HCT116 (cell line): ENCODE measurements at regions not wholly inside any gene's neighbourhood (a gene's known extent, or its start where the extent isn't known, plus 50 kb on each side); places are given as distances from the start of the nearest gene placed in this dataset.

ENCODE experiments used
- ATAC-seq: fragments of 200-7000 bp; cut with Tn5 transposase; 2 replicates; pipeline ENCODE4 v1.9.1; 2020; ENCODE audit warnings: mild to moderate bottlenecking, moderate library complexity
- BruUV-seq: library from RNA; stranded (reverse); fragments of 400-500 nt; replicated peaks from 2 replicates; lab custom pipeline; 2021; lab: Mats Ljungman, UMichigan
- CTCF ChIA-PET: fragments of 300-600 bp; sonication (Branson Sonifier 250); formaldehyde crosslinking; loops from one replicate; lab custom pipeline; 2021; ENCODE audit warnings: antibody characterized with exemption; lab: Charles Lee
- POLR2A ChIA-PET: fragments of 300-600, 350-600 bp; sonication (Branson Sonifier 250); formaldehyde crosslinking; loops from one replicate; lab custom pipeline; 2021; ENCODE audit warnings: antibody characterized with exemption; lab: Charles Lee
- RAD21 ChIA-PET, 2 experiments: fragments of 300-600 bp; sonication (Branson Sonifier 250); formaldehyde crosslinking; loops; one replicate each; lab custom pipeline; 2023; ENCODE audit warnings: low total read pairs in 2 of 2; ENCODE audit not compliant: uncharacterized antibody in 2 of 2, unreplicated experiment in 2 of 2, low non-redundant PET in 1 of 2; lab: Charles Lee
- DNase-seq: peaks from one replicate; pipeline ENCODE4 v3.0.0-alpha.2; 2010; ENCODE audit warnings: low read depth, low spot score
- H2AFZ ChIP-seq: fragments of 200-600 bp; shearing (Covaris generic), sonication (generic); 2 replicates; pipeline ENCODE4 v1.6.1; 2017; ENCODE audit warnings: low read depth, mixed run types, mixed read lengths, antibody characterized with exemption, low read length; ENCODE audit not compliant: poor library complexity, severe bottlenecking
- H3K27ac ChIP-seq: 2 replicates; pipeline ENCODE4 v1.5.1; 2012; ENCODE audit warnings: low read depth, low read length
- H3K27me3 ChIP-seq: fragments of 200-600 bp; sonication (generic); 2 replicates; pipeline ENCODE4 v1.6.1; 2016; ENCODE audit warnings: mixed run types, low read length, mixed read lengths; ENCODE audit not compliant: insufficient read depth
- H3K36me3 ChIP-seq, 2 experiments: fragments of 200-500 bp in 1 of 2; fragments of 200-600 bp in 1 of 2; sonication (Bioruptor generic) in 1 of 2; sonication (generic) in 1 of 2; 2 replicates each; pipeline versions ENCODE4 v1.5.1 to v1.6.1; 2014 to 2016; ENCODE audit warnings: low read length in 2 of 2, inconsistent platforms in 1 of 2, mixed read lengths in 1 of 2, mixed run types in 1 of 2; ENCODE audit not compliant: insufficient read depth in 2 of 2, control insufficient read depth in 1 of 2
- H3K4me1 ChIP-seq, 2 experiments: fragments of 200-600 bp in 1 of 2; sonication (generic) in 1 of 2; 2 replicates each; pipeline versions ENCODE4 v1.5.1 to v1.6.1; 2012 to 2017; ENCODE audit warnings: low read length in 2 of 2, inconsistent platforms in 1 of 2, mild to moderate bottlenecking in 1 of 2, mixed read lengths in 1 of 2, mixed run types in 1 of 2, moderate library complexity in 1 of 2; ENCODE audit not compliant: insufficient read depth in 2 of 2, control insufficient read depth in 1 of 2
- H3K4me2 ChIP-seq: fragments of 200-600 bp; sonication (generic); 2 replicates; pipeline ENCODE4 v1.6.1; 2017; ENCODE audit warnings: mixed run types, low read length, mixed read lengths
- H3K4me3 ChIP-seq, 2 experiments: fragments of 200-600 bp in 1 of 2; sonication (generic) in 1 of 2; replicated peaks in 1 of 2; 2 replicates each; pipeline ENCODE4 v1.5.1; 2011 to 2016; ENCODE audit warnings: low read length in 2 of 2, control low read depth in 1 of 2, low read depth in 1 of 2, mild to moderate bottlenecking in 1 of 2, mixed read lengths in 1 of 2, mixed run types in 1 of 2
- H3K79me2 ChIP-seq: fragments of 200-600 bp; sonication (generic); 2 replicates; pipeline ENCODE4 v1.6.1; 2017; ENCODE audit warnings: mild to moderate bottlenecking, mixed run types, low read length, moderate library complexity, mixed read lengths; ENCODE audit not compliant: insufficient read depth
- H3K9ac ChIP-seq: fragments of 200-600 bp; sonication (generic); 2 replicates; pipeline ENCODE4 v1.6.1; 2016; ENCODE audit warnings: low read length, mixed read lengths
- H3K9me2 ChIP-seq: fragments of 200-600 bp; sonication (generic), shearing (Covaris generic); 2 replicates; pipeline ENCODE4 v1.6.1; 2017; ENCODE audit warnings: mixed run types, mild to moderate bottlenecking, moderate library complexity; ENCODE audit not compliant: insufficient read depth
- H3K9me3 ChIP-seq, 2 experiments: fragments of 200-500 bp in 1 of 2; fragments of 200-600 bp in 1 of 2; sonication (Bioruptor generic) in 1 of 2; sonication (generic) in 1 of 2; 2 replicates each; pipeline ENCODE4 v1.6.1; 2014 to 2017; ENCODE audit warnings: low read length in 2 of 2, mixed read lengths in 2 of 2, inconsistent platforms in 1 of 2, low read depth in 1 of 2, mild to moderate bottlenecking in 1 of 2, mixed run types in 1 of 2, moderate library complexity in 1 of 2; ENCODE audit not compliant: control insufficient read depth in 1 of 2, insufficient read depth in 1 of 2
- H4K20me1 ChIP-seq: fragments of 200-600 bp; sonication (generic), shearing (Covaris generic); 2 replicates; pipeline ENCODE4 v1.6.1; 2017; ENCODE audit warnings: mixed run types, mild to moderate bottlenecking, moderate library complexity; ENCODE audit not compliant: insufficient read depth
- CTCF ChIP-seq, 3 experiments: fragments of 200-600 bp in 1 of 3; sonication (generic) in 1 of 3; IDR thresholded peaks in 2 of 3; conservative IDR thresholded peaks in 1 of 3; 2 replicates each; pipeline ENCODE4 v1.5.1; 2012 to 2017; ENCODE audit warnings: low read depth in 2 of 3, low read length in 2 of 3, antibody characterized with exemption in 1 of 3, borderline replicate concordance in 1 of 3, control low read depth in 1 of 3, mild to moderate bottlenecking in 1 of 3, mixed read lengths in 1 of 3, mixed run types in 1 of 3, moderate library complexity in 1 of 3; ENCODE audit not compliant: insufficient read depth in 1 of 3
- EGR1 ChIP-seq: IDR thresholded peaks from 2 replicates; pipeline ENCODE4 v1.6.1; 2012; ENCODE audit warnings: low read depth
- FOSL1 ChIP-seq: IDR thresholded peaks from 2 replicates; pipeline ENCODE4 v1.6.1; 2012; ENCODE audit warnings: low read depth
- POLR2AphosphoS5 ChIP-seq: IDR thresholded peaks from 2 replicates; pipeline ENCODE4 v1.6.1; 2011; ENCODE audit warnings: mild to moderate bottlenecking, low read depth, low read length, moderate library complexity
- SIN3A ChIP-seq: IDR thresholded peaks from 2 replicates; pipeline ENCODE4 v1.6.1; 2012; ENCODE audit warnings: low read depth
- ZBTB33 ChIP-seq: IDR thresholded peaks from 2 replicates; pipeline ENCODE4 v1.6.1; 2011; ENCODE audit warnings: mild to moderate bottlenecking, low read length, moderate library complexity; ENCODE audit not compliant: insufficient replicate concordance; ENCODE audit errors: extremely low read depth
- ZFX ChIP-seq: fragments of 450-650 bp; IDR thresholded peaks from 2 replicates; pipeline ENCODE4 v1.6.1; 2017
- intact Hi-C: fragments of 100-400 bp; cut with micrococcal nuclease; formaldehyde crosslinking; loops from 2 replicates; pipeline ENCODE4 v1.10.0; 2022

- TF ChIP-seq ZFX (no peak), FOSL1 (no peak), SIN3A (no peak), ZBTB33 (no peak), POLR2AphosphoS5 (no peak), CTCF (IDR thresholded peaks at IDR 0.05 in 2 of 3, conservative IDR thresholded peaks at IDR 0.05 in 1 of 3; ENCODE audit: borderline replicate concordance in 1 of 3, insufficient read depth in 1 of 3, low read depth in 2 of 3, low read length in 2 of 3) (no peak), EGR1 (no peak)
- Histone ChIP-seq H3K27me3 (no peaks in the 10 kb centered on the region), H3K9me2 (no peaks in the 10 kb centered on the region), H4K20me1 (no peaks in the 10 kb centered on the region), H2AFZ (no peak overlapping the region), H3K36me3 (no peaks in the 10 kb centered on the region), H3K4me3 (no peak overlapping the region), H3K9me3 (no peaks in the 10 kb centered on the region), H3K4me2 (no peak overlapping the region), H3K79me2 (no peaks in the 10 kb centered on the region), H3K27ac (no peak overlapping the region), H3K9ac (no peak overlapping the region), H3K4me1 (no peaks in the 10 kb centered on the region)
- DNase-seq, result no peak
- BruUV-seq, result no TSS peak
- ChIA-PET POLR2A (no interaction called here), RAD21 (no interaction called here), CTCF (no interaction called here)
- ATAC-seq, result no peak
- intact Hi-C loops, result no loop called here
Observed at GRCh38 chr4:187679450-187679849, 316.1 kb upstream of the ZFP42 start.
